Muscle layer of duodenum (tissue), 2 donors: ENCODE measurements at regions not wholly inside any gene's neighbourhood (a gene's known extent, or its start where the extent isn't known, plus 50 kb on each side); places are given as distances from the start of the nearest gene placed in this dataset.

Source experiments
- H3K27ac ChIP-seq: one replicate; pipeline ENCODE4 v1.7.0; 2013; ENCODE audit warnings: mild to moderate bottlenecking, low read length
- H3K27me3 ChIP-seq: one replicate; pipeline ENCODE4 v1.7.0; 2013; ENCODE audit warnings: low read depth, mild to moderate bottlenecking, control low read depth, low read length
- H3K36me3 ChIP-seq, 2 donors: one replicate each; pipeline ENCODE4 v1.7.0; 2013; ENCODE audit warnings: low read length in 2 of 2, control low read depth in 1 of 2, mild to moderate bottlenecking in 1 of 2; ENCODE audit not compliant: insufficient read depth in 2 of 2, control insufficient read depth in 1 of 2
- H3K4me1 ChIP-seq, 2 donors: one replicate each; pipeline ENCODE4 v1.7.0; 2013; ENCODE audit warnings: low read length in 2 of 2, mild to moderate bottlenecking in 2 of 2, control low read depth in 1 of 2, moderate library complexity in 1 of 2; ENCODE audit not compliant: insufficient read depth in 2 of 2, control insufficient read depth in 1 of 2
- H3K4me3 ChIP-seq, 2 donors: one replicate each; pipeline ENCODE4 v1.7.0; 2013; ENCODE audit warnings: low read length in 2 of 2, low read depth in 1 of 2, mild to moderate bottlenecking in 1 of 2
- H3K9me3 ChIP-seq, 2 donors: one replicate each; pipeline ENCODE4 v1.7.0; 2013; ENCODE audit warnings: low read length in 2 of 2, control low read depth in 1 of 2, mild to moderate bottlenecking in 1 of 2; ENCODE audit not compliant: control insufficient read depth in 1 of 2
- donor health status: healthy.

DNA sequence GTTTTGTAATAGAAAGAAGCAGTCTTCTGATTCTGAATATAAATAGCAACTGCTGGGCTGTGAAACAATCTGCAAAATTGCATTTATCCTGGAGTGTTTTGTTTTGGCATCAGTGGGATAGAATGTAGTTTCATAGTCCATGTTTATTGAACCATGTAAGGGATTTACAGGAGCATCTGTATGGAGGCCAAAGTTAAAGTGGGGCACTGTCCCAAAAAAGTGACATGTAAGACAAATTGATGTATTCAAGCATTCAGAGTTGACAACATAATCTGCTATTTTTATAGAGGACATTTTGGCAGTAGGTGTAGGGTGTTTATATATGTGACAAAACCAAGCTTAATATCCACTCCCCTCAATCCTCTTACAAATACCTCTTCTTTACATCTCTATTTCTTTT, 200.5 kb upstream of the ANK2 start:
- Histone ChIP-seq H3K36me3 (no peaks in the 10 kb centered on the region), H3K27me3 (no peaks in the 10 kb centered on the region), H3K27ac (no peak overlapping the region), H3K4me1 (no peaks in the 10 kb centered on the region), H3K9me3 (no peaks in the 10 kb centered on the region), H3K4me3 (no peak overlapping the region)

DNA sequence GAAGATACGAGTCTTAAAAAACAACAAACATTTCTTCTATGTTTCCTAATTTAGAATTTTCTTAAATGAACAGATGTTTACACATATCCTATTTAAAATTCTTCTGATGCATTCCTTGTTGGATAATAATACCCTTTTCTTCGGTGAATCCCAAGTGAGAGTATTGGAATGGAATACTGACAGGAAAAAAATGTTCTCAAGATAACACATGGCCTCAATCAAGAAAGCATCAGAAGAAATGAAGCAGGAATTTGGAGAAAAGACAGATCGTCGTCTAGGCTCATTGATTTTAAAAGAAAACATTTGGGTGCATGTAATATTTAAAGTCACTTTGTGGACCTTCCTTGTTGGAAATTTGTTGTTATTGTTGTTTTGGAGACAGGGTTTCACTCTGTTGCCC, 196.9 kb upstream of the ANK2 start:
- H3K9me3 ChIP-seq: no peaks in the 10 kb centered on the region
- H3K27me3 ChIP-seq: no peaks in the 10 kb centered on the region
- H3K27ac ChIP-seq: no peak overlapping the region
- no peaks in the 10 kb centered on the region for H3K4me1 ChIP-seq
- no peak overlapping the region for H3K4me3 ChIP-seq
- H3K36me3 ChIP-seq: no peaks in the 10 kb centered on the region

GRCh38 chr4:112853662-112854256, 195.7 kb upstream of the ANK2 start:
- no peaks in the 10 kb centered on the region for H3K36me3 ChIP-seq
- H3K9me3 ChIP-seq: no peaks in the 10 kb centered on the region
- H3K4me1 ChIP-seq: no peaks in the 10 kb centered on the region
- H3K4me3 ChIP-seq: no peak overlapping the region
- H3K27ac ChIP-seq: no peak overlapping the region
- H3K27me3 ChIP-seq: no peaks in the 10 kb centered on the region

GRCh38 chr4:112854420-112854819, 195.0 kb upstream of the ANK2 start:
- Histone ChIP-seq H3K9me3 (no peaks in the 10 kb centered on the region), H3K27ac (no peak overlapping the region), H3K36me3 (no peaks in the 10 kb centered on the region), H3K27me3 (no peaks in the 10 kb centered on the region), H3K4me3 (no peak overlapping the region), H3K4me1 (no peaks in the 10 kb centered on the region)

GRCh38 chr4:112855058-112855457, 194.4 kb upstream of the ANK2 start:
- Histone ChIP-seq H3K4me3 (no peak overlapping the region), H3K4me1 (no peaks in the 10 kb centered on the region), H3K9me3 (no peaks in the 10 kb centered on the region), H3K27ac (no peak overlapping the region), H3K36me3 (no peaks in the 10 kb centered on the region), H3K27me3 (no peaks in the 10 kb centered on the region)

- peak overlapping the region; percentile 57 for H3K27ac ChIP-seq
- no peaks in the 10 kb centered on the region for H3K9me3 ChIP-seq
- H3K27me3 ChIP-seq: no peaks in the 10 kb centered on the region
- no peaks in the 10 kb centered on the region for H3K36me3 ChIP-seq
- H3K4me3 ChIP-seq: no peak overlapping the region
- no peaks in the 10 kb centered on the region for H3K4me1 ChIP-seq
Observed at GRCh38 chr4:112857461-112857860, 192.0 kb upstream of the ANK2 start.

DNA sequence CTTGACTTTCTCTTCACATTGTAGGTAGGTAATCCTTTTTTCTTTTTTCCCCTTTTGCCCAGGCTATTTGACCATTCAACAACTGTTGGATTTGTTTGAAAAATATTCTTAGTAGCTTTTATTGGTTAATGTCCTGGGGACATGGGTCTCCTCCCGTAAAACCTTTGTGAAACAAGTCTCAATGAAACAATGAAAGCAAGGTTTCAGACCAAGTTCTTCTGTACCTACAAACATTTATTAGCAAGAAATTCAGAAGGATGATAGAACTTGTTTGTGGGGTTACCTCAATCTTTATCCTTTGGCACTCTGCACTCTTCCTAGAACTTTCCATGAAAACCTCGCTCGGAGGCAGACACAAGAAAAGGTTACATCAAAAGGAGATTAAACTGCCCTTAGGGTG, 190.7 kb upstream of the ANK2 start:
- H3K27me3 ChIP-seq: no peaks in the 10 kb centered on the region
- H3K9me3 ChIP-seq: no peaks in the 10 kb centered on the region
- H3K4me3 ChIP-seq: no peak overlapping the region
- H3K36me3 ChIP-seq: no peaks in the 10 kb centered on the region
- H3K4me1 ChIP-seq: no peaks in the 10 kb centered on the region
- H3K27ac ChIP-seq: no peak overlapping the region

- H3K9me3 ChIP-seq: no peaks in the 10 kb centered on the region
- no peaks in the 10 kb centered on the region for H3K27me3 ChIP-seq
- peak overlapping the region; percentile 34 for H3K27ac ChIP-seq
- H3K36me3 ChIP-seq: no peaks in the 10 kb centered on the region
- H3K4me3 ChIP-seq: no peak overlapping the region
- no peaks in the 10 kb centered on the region for H3K4me1 ChIP-seq
Observed at GRCh38 chr4:112859456-112860184, 189.8 kb upstream of the ANK2 start.

- H3K27me3 ChIP-seq: no peaks in the 10 kb centered on the region
- no peaks in the 10 kb centered on the region for H3K36me3 ChIP-seq
- no peak overlapping the region for H3K4me3 ChIP-seq
- no peak overlapping the region for H3K27ac ChIP-seq
- H3K9me3 ChIP-seq: no peaks in the 10 kb centered on the region
- no peaks in the 10 kb centered on the region for H3K4me1 ChIP-seq
Observed at GRCh38 chr4:112860830-112861690, 188.4 kb upstream of the ANK2 start.

DNA sequence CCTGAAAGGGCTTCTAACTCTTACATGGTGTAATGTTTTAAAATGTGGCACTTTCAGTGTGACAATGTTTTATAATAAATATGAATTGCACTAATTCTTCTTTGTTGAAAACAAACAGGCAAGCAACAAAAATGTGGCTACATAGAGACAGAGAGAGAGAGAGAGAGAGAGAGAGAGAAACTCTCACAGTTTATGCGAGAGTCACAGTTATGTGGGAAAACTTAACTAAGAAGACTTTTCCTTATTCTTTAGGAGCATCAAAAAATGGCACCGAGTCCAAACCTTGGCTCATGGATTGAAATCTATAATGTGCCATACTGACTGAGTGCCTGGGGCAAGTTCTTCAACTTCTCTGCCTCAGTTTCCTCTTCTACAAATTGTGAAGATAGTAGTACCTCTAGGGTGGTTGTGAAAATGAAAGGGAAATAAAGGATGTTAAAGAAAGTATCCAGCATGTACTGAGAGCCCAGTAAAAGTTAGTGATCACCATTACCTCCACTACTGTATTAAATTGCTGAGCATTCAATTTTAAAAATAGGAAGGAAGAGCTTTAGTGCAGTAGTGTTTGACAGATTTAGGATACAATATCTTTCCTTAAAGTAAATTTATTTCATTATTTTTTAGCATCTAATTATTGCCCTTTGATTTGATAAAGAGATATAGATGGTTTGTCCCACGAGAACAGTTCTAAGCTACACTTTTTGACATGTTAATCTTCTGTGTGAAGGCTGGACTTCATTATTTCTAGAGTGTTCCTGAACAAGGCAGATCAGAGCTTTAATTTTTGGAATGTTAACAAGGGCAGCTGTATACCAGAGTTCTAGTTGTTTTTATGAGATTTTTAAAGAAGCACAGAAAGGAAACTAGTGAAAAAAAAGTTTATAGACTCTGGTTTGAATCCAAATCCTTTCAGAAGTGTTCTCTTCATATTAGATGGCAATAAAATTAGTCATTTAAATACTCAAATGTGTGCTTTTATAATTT, 187.5 kb upstream of the ANK2 start:
- no peaks in the 10 kb centered on the region for H3K27me3 ChIP-seq
- H3K9me3 ChIP-seq: no peaks in the 10 kb centered on the region
- H3K4me3 ChIP-seq: no peak overlapping the region
- H3K36me3 ChIP-seq: no peaks in the 10 kb centered on the region
- H3K4me1 ChIP-seq: no peaks in the 10 kb centered on the region
- no peak overlapping the region for H3K27ac ChIP-seq

GRCh38 chr4:112865443-112865842, 184.0 kb upstream of the ANK2 start:
- no peak overlapping the region for H3K27ac ChIP-seq
- H3K9me3 ChIP-seq: no peaks in the 10 kb centered on the region
- no peak overlapping the region for H3K4me3 ChIP-seq
- no peaks in the 10 kb centered on the region for H3K27me3 ChIP-seq
- no peaks in the 10 kb centered on the region for H3K36me3 ChIP-seq
- H3K4me1 ChIP-seq: no peaks in the 10 kb centered on the region
